Activated CD4-positive, alpha-beta memory T cell treated with anti-CD3 and anti-CD28 coated beads, Interleukin-2, amount 10 ng/mL, durations not matched to agents 7 days and 5 days (primary cell): ENCODE measurements at regions not wholly inside any gene's neighbourhood (a gene's known extent, or its start where the extent isn't known, plus 50 kb on each side); places are given as distances from the start of the nearest gene placed in this dataset.

Experiments
- CTCF ChIA-PET: fragments of 350-600 bp; sonication (Branson Sonifier 250); formaldehyde crosslinking; loops from one replicate; lab custom pipeline; 2021; ENCODE audit warnings: antibody characterized with exemption, inconsistent platforms; lab: Charles Lee
- POLR2A ChIA-PET: fragments of 350-600 bp; sonication (Branson Sonifier 250); formaldehyde crosslinking; loops from one replicate; lab custom pipeline; 2021; ENCODE audit warnings: antibody characterized with exemption; lab: Charles Lee
- DNase-seq: peaks from one replicate; pipeline ENCODE4 v3.0.0-alpha.2; 2020
- H3K27ac Mint-ChIP-seq: one replicate; pipeline ENCODE4 v1.8.0; 2021; ENCODE audit warnings: mild to moderate bottlenecking, mixed read lengths
- H3K27me3 Mint-ChIP-seq: one replicate; pipeline ENCODE4 v1.8.0; 2021; ENCODE audit warnings: mixed read lengths
- H3K36me3 Mint-ChIP-seq: one replicate; pipeline ENCODE4 v1.8.0; 2021; ENCODE audit warnings: low read depth, mixed read lengths
- H3K4me1 Mint-ChIP-seq: one replicate; pipeline ENCODE4 v1.8.0; 2021; ENCODE audit warnings: mixed read lengths
- H3K4me3 Mint-ChIP-seq: one replicate; pipeline ENCODE4 v1.8.0; 2021; ENCODE audit warnings: mild to moderate bottlenecking, mixed read lengths
- H3K9me3 Mint-ChIP-seq: one replicate; pipeline ENCODE4 v1.8.0; 2021; ENCODE audit warnings: mixed read lengths

GRCh38 chr12:16756833-16757555 lies 151.0 kb upstream of the LMO3 start:
- H3K27me3 Mint-ChIP-seq: no peaks in the 10 kb centered on the region
- no peak overlapping the region for H3K27ac Mint-ChIP-seq
- no peaks in the 10 kb centered on the region for H3K36me3 Mint-ChIP-seq
- peaks cover 9% of the 10 kb centered on the region for H3K9me3 Mint-ChIP-seq
- POLR2A ChIA-PET: no interaction called here
- CTCF ChIA-PET: no interaction called here
- no peak for DNase-seq
- no peak overlapping the region for H3K4me3 Mint-ChIP-seq
- no peaks in the 10 kb centered on the region for H3K4me1 Mint-ChIP-seq

GRCh38 chr12:16730772-16731171 lies 124.8 kb upstream of the LMO3 start:
- Mint-ChIP-seq H3K4me3 (no peak overlapping the region), H3K36me3 (no peaks in the 10 kb centered on the region), H3K27me3 (no peaks in the 10 kb centered on the region), H3K4me1 (no peaks in the 10 kb centered on the region), H3K27ac (no peak overlapping the region), H3K9me3 (peaks cover 6% of the 10 kb centered on the region)
- no peak for DNase-seq
- ChIA-PET CTCF (no interaction called here), POLR2A (no interaction called here)

- Mint-ChIP-seq H3K4me1 (no peaks in the 10 kb centered on the region), H3K4me3 (no peak overlapping the region), H3K27me3 (no peaks in the 10 kb centered on the region), H3K27ac (no peak overlapping the region), H3K9me3 (peaks cover 2% of the 10 kb centered on the region), H3K36me3 (no peaks in the 10 kb centered on the region)
- no peak for DNase-seq
- CTCF ChIA-PET: no interaction called here
- POLR2A ChIA-PET: no interaction called here
These were observed 120.9 kb upstream of the LMO3 start for GRCh38 chr12:16726879-16727278.

GRCh38 chr12:16719713-16720416 lies 113.9 kb upstream of the LMO3 start:
- H3K27me3 Mint-ChIP-seq: no peaks in the 10 kb centered on the region
- no peaks in the 10 kb centered on the region for H3K4me1 Mint-ChIP-seq
- no peak for DNase-seq
- H3K36me3 Mint-ChIP-seq: no peaks in the 10 kb centered on the region
- ChIA-PET CTCF (no interaction called here), POLR2A (no interaction called here)
- H3K4me3 Mint-ChIP-seq: no peak overlapping the region
- no peaks in the 10 kb centered on the region for H3K9me3 Mint-ChIP-seq
- no peak overlapping the region for H3K27ac Mint-ChIP-seq

GRCh38 chr12:16716928-16717327 lies 111.0 kb upstream of the LMO3 start:
- ChIA-PET CTCF (no interaction called here), POLR2A (no interaction called here)
- no peaks in the 10 kb centered on the region for H3K27me3 Mint-ChIP-seq
- H3K4me1 Mint-ChIP-seq: no peaks in the 10 kb centered on the region
- peaks cover 3% of the 10 kb centered on the region for H3K9me3 Mint-ChIP-seq
- no peak overlapping the region for H3K27ac Mint-ChIP-seq
- H3K36me3 Mint-ChIP-seq: no peaks in the 10 kb centered on the region
- no peak for DNase-seq
- H3K4me3 Mint-ChIP-seq: no peak overlapping the region

GRCh38 chr12:16692099-16692498 lies 86.1 kb upstream of the LMO3 start:
- Mint-ChIP-seq H3K36me3 (no peaks in the 10 kb centered on the region), H3K27me3 (no peaks in the 10 kb centered on the region), H3K4me1 (no peaks in the 10 kb centered on the region), H3K27ac (no peak overlapping the region), H3K4me3 (no peak overlapping the region), H3K9me3 (peaks cover 14% of the 10 kb centered on the region)
- POLR2A ChIA-PET: no interaction called here
- DNase-seq: no peak
- CTCF ChIA-PET: no interaction called here

- CTCF ChIA-PET: no interaction called here
- Mint-ChIP-seq H3K36me3 (no peaks in the 10 kb centered on the region), H3K4me3 (no peak overlapping the region), H3K27ac (no peak overlapping the region), H3K27me3 (no peaks in the 10 kb centered on the region), H3K9me3 (peaks cover 14% of the 10 kb centered on the region), H3K4me1 (no peaks in the 10 kb centered on the region)
- DNase-seq: no peak
- POLR2A ChIA-PET: no interaction called here
These were observed 85.7 kb upstream of the LMO3 start for GRCh38 chr12:16691624-16692023.

GRCh38 chr12:16688200-16688599 lies 82.2 kb upstream of the LMO3 start:
- POLR2A ChIA-PET: no interaction called here

GRCh38 chr12:16685107-16685506 lies 79.1 kb upstream of the LMO3 start:
- H3K36me3 Mint-ChIP-seq: no peaks in the 10 kb centered on the region
- no peaks in the 10 kb centered on the region for H3K4me1 Mint-ChIP-seq
- POLR2A ChIA-PET: no interaction called here
- CTCF ChIA-PET: no interaction called here
- H3K27me3 Mint-ChIP-seq: no peaks in the 10 kb centered on the region
- H3K27ac Mint-ChIP-seq: no peak overlapping the region
- H3K9me3 Mint-ChIP-seq: peaks cover 4% of the 10 kb centered on the region
- no peak for DNase-seq
- no peak overlapping the region for H3K4me3 Mint-ChIP-seq

More at GRCh38 chr12:16688200-16688599, 82.2 kb upstream of the LMO3 start:
- H3K27me3 Mint-ChIP-seq: no peaks in the 10 kb centered on the region
- H3K9me3 Mint-ChIP-seq: peaks cover 7% of the 10 kb centered on the region
- no peaks in the 10 kb centered on the region for H3K36me3 Mint-ChIP-seq
- CTCF ChIA-PET: no interaction called here
- no peak overlapping the region for H3K4me3 Mint-ChIP-seq
- no peak overlapping the region for H3K27ac Mint-ChIP-seq
- no peaks in the 10 kb centered on the region for H3K4me1 Mint-ChIP-seq
- DNase-seq: no peak

GRCh38 chr12:16681196-16681595 lies 75.2 kb upstream of the LMO3 start:
- POLR2A ChIA-PET: no interaction called here
- no peaks in the 10 kb centered on the region for H3K4me1 Mint-ChIP-seq
- no peaks in the 10 kb centered on the region for H3K27me3 Mint-ChIP-seq
- H3K27ac Mint-ChIP-seq: no peak overlapping the region
- no peaks in the 10 kb centered on the region for H3K36me3 Mint-ChIP-seq
- peaks cover 5% of the 10 kb centered on the region for H3K9me3 Mint-ChIP-seq
- CTCF ChIA-PET: no interaction called here
- H3K4me3 Mint-ChIP-seq: no peak overlapping the region
- no peak for DNase-seq

GRCh38 chr12:16675438-16675837 lies 69.5 kb upstream of the LMO3 start:
- Mint-ChIP-seq H3K27ac (no peak overlapping the region), H3K27me3 (no peaks in the 10 kb centered on the region), H3K4me3 (no peak overlapping the region), H3K4me1 (no peaks in the 10 kb centered on the region), H3K36me3 (no peaks in the 10 kb centered on the region), H3K9me3 (peaks cover 3% of the 10 kb centered on the region)
- DNase-seq: no peak
- POLR2A ChIA-PET: no interaction called here
- CTCF ChIA-PET: no interaction called here

- Mint-ChIP-seq H3K4me3 (no peak overlapping the region), H3K36me3 (no peaks in the 10 kb centered on the region), H3K9me3 (peaks cover 3% of the 10 kb centered on the region), H3K4me1 (no peaks in the 10 kb centered on the region), H3K27ac (no peak overlapping the region), H3K27me3 (no peaks in the 10 kb centered on the region)
- DNase-seq: no peak
- POLR2A ChIA-PET: no interaction called here
- CTCF ChIA-PET: no interaction called here
These were observed 68.9 kb upstream of the LMO3 start for GRCh38 chr12:16674885-16675284.

- ChIA-PET CTCF (no interaction called here), POLR2A (no interaction called here)
- DNase-seq: no peak
These were observed 64.6 kb upstream of the LMO3 start for GRCh38 chr12:16670456-16671050.

More at GRCh38 chr12:16670456-16671050, 64.6 kb upstream of the LMO3 start:
- Mint-ChIP-seq H3K4me1 (no peaks in the 10 kb centered on the region), H3K27ac (no peak overlapping the region), H3K27me3 (no peaks in the 10 kb centered on the region), H3K36me3 (no peaks in the 10 kb centered on the region), H3K4me3 (no peak overlapping the region), H3K9me3 (no peaks in the 10 kb centered on the region)
